ENCODE measurements at regions not wholly inside any gene's neighbourhood (a gene's known extent, or its start where the extent isn't known, plus 50 kb on each side); places are given as distances from the start of the nearest gene placed in this dataset.

DNA sequence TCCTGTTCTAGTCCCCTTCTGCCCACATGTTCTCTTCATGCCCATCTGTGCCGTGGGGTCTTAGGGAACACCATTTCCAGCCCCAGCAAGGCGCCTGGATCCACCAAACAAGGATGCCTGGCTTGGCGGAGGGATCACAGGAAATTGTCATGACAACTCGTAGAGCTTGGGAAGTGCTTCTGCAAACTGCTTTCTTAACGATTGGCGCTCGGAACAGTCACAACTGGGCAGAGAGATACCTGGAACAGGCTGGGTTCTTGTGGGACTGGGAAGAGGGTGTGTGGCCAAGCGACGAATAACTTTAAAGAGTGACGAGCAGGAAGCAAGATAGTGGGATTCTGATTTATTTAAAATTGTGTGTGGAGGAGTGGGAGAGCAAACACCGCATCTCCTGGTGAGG, 329.8 kb downstream of the RPS6KC1 start:
- BruUV-seq (replicated peaks) = no TSS peak
- Histone ChIP-seq H3K79me2 (ENCODE audit: insufficient read depth, low read depth, low read length) (no peaks in the 10 kb centered on the region), H3K4me2 (ENCODE audit: low read length) (no peak overlapping the region), H3K27ac (ENCODE audit: low read depth, low read length, poor library complexity, severe bottlenecking) (no peak overlapping the region), H3K36me3 (ENCODE audit: insufficient read depth, low read length) (no peaks in the 10 kb centered on the region), H4K20me1 (ENCODE audit: insufficient read depth, low read length) (no peaks in the 10 kb centered on the region), H3K9me3 (ENCODE audit: low read length) (no peaks in the 10 kb centered on the region), H2AFZ (ENCODE audit: low read length) (no peak overlapping the region), H3K4me1 (ENCODE audit: insufficient read depth, low read length, poor library complexity, severe bottlenecking) (no peaks in the 10 kb centered on the region), H3K9me2 (ENCODE audit: insufficient read depth, low read length) (no peaks in the 10 kb centered on the region), H3K4me3 (ENCODE audit: low read depth, low read length, poor library complexity, severe bottlenecking) (no peak overlapping the region)
- ChIA-PET POLR2A (no interaction called here), CTCF (ENCODE audit: unreplicated experiment) (no interaction called here)
- DNase-seq (ENCODE audit: low spot score) = no peak
- intact Hi-C loops (cut with micrococcal nuclease; ENCODE audit: unreplicated experiment) = no loop called here
- TF ChIP-seq, protein P1, sequence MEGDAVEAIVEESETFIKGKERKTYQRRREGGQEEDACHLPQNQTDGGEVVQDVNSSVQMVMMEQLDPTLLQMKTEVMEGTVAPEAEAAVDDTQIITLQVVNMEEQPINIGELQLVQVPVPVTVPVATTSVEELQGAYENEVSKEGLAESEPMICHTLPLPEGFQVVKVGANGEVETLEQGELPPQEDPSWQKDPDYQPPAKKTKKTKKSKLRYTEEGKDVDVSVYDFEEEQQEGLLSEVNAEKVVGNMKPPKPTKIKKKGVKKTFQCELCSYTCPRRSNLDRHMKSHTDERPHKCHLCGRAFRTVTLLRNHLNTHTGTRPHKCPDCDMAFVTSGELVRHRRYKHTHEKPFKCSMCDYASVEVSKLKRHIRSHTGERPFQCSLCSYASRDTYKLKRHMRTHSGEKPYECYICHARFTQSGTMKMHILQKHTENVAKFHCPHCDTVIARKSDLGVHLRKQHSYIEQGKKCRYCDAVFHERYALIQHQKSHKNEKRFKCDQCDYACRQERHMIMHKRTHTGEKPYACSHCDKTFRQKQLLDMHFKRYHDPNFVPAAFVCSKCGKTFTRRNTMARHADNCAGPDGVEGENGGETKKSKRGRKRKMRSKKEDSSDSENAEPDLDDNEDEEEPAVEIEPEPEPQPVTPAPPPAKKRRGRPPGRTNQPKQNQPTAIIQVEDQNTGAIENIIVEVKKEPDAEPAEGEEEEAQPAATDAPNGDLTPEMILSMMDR (conservative IDR thresholded peaks at IDR 0.05; ENCODE audit: low read length) = no peak

- Histone ChIP-seq H3K4me3 (ENCODE audit: low read depth, low read length, poor library complexity, severe bottlenecking) (no peak overlapping the region), H3K79me2 (ENCODE audit: insufficient read depth, low read depth, low read length) (no peaks in the 10 kb centered on the region), H3K4me2 (ENCODE audit: low read length) (no peak overlapping the region), H4K20me1 (ENCODE audit: insufficient read depth, low read length) (no peaks in the 10 kb centered on the region), H2AFZ (ENCODE audit: low read length) (no peak overlapping the region), H3K27ac (ENCODE audit: low read depth, low read length, poor library complexity, severe bottlenecking) (no peak overlapping the region), H3K36me3 (ENCODE audit: insufficient read depth, low read length) (no peaks in the 10 kb centered on the region), H3K9me2 (ENCODE audit: insufficient read depth, low read length) (no peaks in the 10 kb centered on the region), H3K9me3 (ENCODE audit: low read length) (no peaks in the 10 kb centered on the region), H3K4me1 (ENCODE audit: insufficient read depth, low read length, poor library complexity, severe bottlenecking) (no peaks in the 10 kb centered on the region)
- intact Hi-C loops (cut with micrococcal nuclease; ENCODE audit: unreplicated experiment) = no loop called here
- TF ChIP-seq, protein P1 (conservative IDR thresholded peaks at IDR 0.05; ENCODE audit: low read length) = no peak
- ChIA-PET CTCF (ENCODE audit: unreplicated experiment) (no interaction called here), POLR2A (interaction anchor here (0.6 kb wide), 1 partner anchor 9 kb away, joined by 4 read pairs; no protein-coding TSS in a partner anchor)
- no TSS peak for BruUV-seq (replicated peaks)
- DNase-seq (ENCODE audit: low spot score) = no peak
Measured at GRCh38 chr1:213381572-213382084, 330.6 kb downstream of the RPS6KC1 start.

DNA sequence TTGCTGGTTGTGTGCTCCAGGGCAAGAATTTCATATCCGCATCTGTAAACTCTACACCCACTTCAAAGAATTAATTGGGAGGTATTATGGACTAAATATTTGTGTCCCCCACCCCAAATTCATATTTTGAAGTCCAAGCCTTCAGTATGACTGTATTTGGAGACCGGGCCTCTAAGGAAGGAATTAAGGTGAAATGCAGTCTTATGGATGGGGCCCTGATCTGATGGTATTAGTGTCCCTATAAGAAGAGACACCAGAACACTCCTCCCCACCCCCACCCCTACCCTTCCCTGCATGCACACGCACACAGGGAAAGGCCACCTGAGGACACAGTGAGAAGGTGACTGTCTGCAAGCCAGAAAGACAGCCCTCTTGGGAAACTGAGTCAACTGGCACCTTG, 332.4 kb downstream of the RPS6KC1 start:
- intact Hi-C loops (cut with micrococcal nuclease; ENCODE audit: unreplicated experiment) = no loop called here
- Histone ChIP-seq H3K79me2 (ENCODE audit: insufficient read depth, low read depth, low read length) (no peaks in the 10 kb centered on the region), H3K9me3 (ENCODE audit: low read length) (no peaks in the 10 kb centered on the region), H3K9me2 (ENCODE audit: insufficient read depth, low read length) (no peaks in the 10 kb centered on the region), H4K20me1 (ENCODE audit: insufficient read depth, low read length) (no peaks in the 10 kb centered on the region), H3K4me1 (ENCODE audit: insufficient read depth, low read length, poor library complexity, severe bottlenecking) (no peaks in the 10 kb centered on the region), H3K4me3 (ENCODE audit: low read depth, low read length, poor library complexity, severe bottlenecking) (no peak overlapping the region), H3K4me2 (ENCODE audit: low read length) (no peak overlapping the region), H2AFZ (ENCODE audit: low read length) (no peak overlapping the region), H3K27ac (ENCODE audit: low read depth, low read length, poor library complexity, severe bottlenecking) (no peak overlapping the region), H3K36me3 (ENCODE audit: insufficient read depth, low read length) (no peaks in the 10 kb centered on the region)
- no peak for DNase-seq (ENCODE audit: low spot score)
- ChIA-PET CTCF (ENCODE audit: unreplicated experiment) (no interaction called here), POLR2A (no interaction called here)
- TF ChIP-seq, protein P1 (conservative IDR thresholded peaks at IDR 0.05; ENCODE audit: low read length) = no peak
- no peak for TF ChIP-seq EZH2phosphoT487 (IDR thresholded peaks at IDR 0.05; ENCODE audit: borderline replicate concordance, low read depth, low read length)
- BruUV-seq (replicated peaks) = no TSS peak
